ENCODE measurements at regions not wholly inside any gene's neighbourhood (a gene's known extent, or its start where the extent isn't known, plus 50 kb on each side); places are given as distances from the start of the nearest gene placed in this dataset.

- TF ChIP-seq, protein P1, sequence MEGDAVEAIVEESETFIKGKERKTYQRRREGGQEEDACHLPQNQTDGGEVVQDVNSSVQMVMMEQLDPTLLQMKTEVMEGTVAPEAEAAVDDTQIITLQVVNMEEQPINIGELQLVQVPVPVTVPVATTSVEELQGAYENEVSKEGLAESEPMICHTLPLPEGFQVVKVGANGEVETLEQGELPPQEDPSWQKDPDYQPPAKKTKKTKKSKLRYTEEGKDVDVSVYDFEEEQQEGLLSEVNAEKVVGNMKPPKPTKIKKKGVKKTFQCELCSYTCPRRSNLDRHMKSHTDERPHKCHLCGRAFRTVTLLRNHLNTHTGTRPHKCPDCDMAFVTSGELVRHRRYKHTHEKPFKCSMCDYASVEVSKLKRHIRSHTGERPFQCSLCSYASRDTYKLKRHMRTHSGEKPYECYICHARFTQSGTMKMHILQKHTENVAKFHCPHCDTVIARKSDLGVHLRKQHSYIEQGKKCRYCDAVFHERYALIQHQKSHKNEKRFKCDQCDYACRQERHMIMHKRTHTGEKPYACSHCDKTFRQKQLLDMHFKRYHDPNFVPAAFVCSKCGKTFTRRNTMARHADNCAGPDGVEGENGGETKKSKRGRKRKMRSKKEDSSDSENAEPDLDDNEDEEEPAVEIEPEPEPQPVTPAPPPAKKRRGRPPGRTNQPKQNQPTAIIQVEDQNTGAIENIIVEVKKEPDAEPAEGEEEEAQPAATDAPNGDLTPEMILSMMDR (IDR thresholded peaks at IDR 0.05), result no peak
- no peak for TF ChIP-seq TCF7L2 (IDR thresholded peaks at IDR 0.05; ENCODE audit: low read depth, low read length)
Observed at GRCh38 chr2:147614471-147614870, 230.4 kb upstream of the ACVR2A start.
